KG1 (cell line): ENCODE measurements at regions not wholly inside any gene's neighbourhood (a gene's known extent, or its start where the extent isn't known, plus 50 kb on each side); places are given as distances from the start of the nearest gene placed in this dataset.
"Not testable (repeated sequence)": the region's sequence is repeated elsewhere in the genome, so short reads cannot be mapped to it uniquely, and the experiment has no call there.

Experiments
- DNase-seq: peaks from one replicate; lab custom pipeline; 2025; lab: John Stamatoyannopoulos, UW

DNA sequence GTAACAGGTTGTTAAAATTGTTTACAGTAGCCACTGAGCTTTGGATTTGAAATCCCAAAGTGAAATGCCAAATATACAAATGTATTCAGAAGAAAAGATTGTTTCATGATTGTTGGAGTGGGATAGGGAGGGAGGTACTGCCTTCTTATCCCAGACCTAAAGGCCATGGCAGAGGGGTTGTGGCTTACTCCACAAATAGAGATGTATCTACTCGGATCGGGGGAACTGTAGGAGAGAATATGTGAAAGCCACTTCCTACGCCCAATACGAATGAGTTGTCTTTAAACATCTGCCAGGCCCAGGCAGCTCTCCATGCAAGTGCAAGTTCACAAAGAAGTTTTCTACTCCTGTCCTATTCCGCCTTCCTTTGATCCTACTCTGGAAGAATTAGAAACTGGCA, 150.2 kb upstream of the PRSS12 start:
- DNase-seq: not testable (repeated sequence)

DNA sequence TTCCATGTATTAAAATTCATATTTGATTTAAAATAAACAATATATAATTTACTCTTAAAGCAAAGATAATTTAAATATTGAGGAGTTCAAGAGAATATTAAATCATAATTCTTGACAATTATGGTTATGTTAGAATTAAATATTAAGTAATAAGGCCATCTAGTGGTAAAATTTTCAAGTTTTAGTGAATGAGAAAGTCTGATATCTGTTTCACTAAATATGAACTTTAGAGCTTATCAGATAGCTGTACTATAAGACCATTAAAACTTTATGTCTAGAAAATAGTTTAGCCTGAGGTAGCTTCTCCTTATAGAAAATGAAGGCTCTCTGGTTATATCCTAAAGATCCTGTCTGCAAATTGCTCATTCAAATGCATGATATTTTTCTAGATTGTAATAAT, 152.1 kb upstream of the PRSS12 start:
- DNase-seq: not testable (repeated sequence)

DNA sequence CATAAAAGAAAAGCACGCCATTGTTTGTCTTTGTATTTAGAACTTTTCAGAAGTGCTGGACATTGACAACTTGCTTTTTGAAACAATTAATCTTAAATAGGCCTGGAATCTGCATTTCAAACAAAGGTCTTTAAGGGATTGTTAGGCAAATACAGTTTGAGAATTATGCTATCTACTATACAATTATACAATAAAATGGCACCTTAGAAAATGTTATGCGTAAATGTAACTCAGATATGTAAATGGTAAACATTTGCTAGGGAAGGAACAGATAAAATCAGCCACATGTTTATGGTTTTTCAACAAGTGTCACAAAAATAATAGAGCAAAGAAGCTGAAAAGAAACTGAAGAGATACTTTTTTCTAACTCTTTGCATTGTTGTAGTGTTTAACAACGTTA, 152.7 kb upstream of the PRSS12 start:
- DNase-seq: not testable (repeated sequence)

DNA sequence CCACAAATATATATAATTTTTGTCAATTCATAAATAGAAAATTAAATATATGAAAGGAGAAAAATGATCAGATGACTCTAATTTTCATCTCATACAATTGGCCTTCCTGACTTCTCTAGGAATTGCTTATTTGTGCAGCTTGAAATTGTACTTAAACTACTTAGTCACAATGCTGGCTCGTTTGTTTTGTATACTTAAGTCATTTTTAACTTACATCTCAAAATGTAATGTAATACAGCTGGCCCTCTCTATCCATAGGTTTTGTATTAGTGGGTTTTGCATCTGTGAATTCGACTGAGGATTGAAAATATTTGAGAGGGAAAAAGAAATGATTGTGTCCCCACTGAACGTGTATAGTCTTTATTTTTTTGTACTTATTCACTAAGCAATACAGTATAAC, 160.1 kb upstream of the PRSS12 start:
- DNase-seq: not testable (repeated sequence)

DNA sequence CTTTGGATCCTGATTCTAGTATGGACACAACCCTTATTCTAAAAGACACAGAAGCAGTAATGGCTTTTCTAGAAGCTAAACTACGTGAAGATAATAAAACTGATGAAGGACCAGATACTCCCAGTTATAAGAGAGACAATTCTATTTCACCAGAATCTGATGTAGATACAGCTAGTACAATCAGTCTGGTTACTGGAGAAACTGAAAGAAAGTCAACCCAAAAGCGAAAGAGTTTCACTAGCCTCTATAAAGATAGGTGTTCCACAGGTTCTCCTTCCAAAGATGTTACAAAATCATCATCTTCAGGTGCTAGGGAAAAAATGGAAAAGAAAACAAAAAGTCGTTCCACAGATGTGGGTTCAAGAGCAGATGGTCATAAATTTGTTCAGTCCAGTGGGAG, 161.5 kb upstream of the PRSS12 start:
- DNase-seq: not testable (repeated sequence)

DNA sequence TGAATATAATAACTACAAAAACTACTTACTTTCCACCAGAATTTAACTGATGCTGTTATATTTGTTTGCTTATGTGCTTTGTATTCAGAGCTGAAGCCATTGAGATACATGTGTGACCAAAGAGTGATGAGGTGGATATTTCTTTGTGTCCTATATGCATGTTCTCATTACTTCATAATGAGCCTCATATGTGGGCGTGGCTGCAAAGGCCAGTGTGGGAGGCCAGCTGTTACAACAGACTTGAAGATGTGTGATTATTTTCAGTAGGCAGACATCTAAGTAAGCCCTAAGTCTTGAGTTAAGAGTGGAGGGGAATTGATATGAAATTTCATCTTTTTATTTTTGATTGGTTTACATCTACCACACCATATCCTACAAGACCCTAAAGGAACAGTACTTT, 163.3 kb upstream of the PRSS12 start:
- not testable (repeated sequence) for DNase-seq

DNA sequence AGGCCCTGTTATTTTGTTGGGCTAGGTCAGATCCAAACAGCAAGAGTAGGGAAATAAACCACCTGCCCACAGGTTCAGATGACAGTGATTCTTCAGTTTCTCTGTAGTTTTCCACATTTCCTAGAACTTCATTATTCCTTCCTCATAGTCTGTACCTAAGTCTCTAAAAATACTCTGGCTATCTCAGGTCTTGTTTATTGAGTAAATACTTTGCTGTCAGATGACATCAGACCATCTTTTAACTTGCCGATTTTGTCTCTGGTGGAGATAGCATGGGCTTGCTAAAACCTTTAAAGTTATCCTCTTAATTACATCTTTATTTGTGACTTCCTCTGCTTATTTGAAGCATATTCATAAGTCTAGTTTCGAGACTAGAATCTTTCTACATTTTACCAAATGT, 155.1 kb upstream of the METTL14 start:
- DNase-seq: not testable (repeated sequence)

DNA sequence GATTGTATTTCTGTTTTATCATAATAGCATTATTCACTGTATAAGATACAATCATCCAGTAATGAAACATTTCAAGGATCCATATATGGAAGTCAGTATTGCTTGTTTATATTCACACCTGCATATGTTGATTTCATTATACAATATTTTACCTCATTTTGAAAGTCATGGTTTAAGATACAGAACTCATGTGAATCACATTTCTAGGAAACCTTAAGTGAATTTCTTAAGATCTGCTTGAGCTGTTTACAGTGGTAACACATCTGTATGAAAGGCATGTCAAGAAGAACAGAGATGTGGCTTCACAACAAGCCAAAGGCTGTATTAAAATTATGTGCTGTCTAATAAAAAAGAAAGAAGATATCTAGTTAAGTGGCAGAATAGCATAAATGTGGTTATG, 153.2 kb upstream of the METTL14 start:
- DNase-seq: not testable (repeated sequence)

DNA sequence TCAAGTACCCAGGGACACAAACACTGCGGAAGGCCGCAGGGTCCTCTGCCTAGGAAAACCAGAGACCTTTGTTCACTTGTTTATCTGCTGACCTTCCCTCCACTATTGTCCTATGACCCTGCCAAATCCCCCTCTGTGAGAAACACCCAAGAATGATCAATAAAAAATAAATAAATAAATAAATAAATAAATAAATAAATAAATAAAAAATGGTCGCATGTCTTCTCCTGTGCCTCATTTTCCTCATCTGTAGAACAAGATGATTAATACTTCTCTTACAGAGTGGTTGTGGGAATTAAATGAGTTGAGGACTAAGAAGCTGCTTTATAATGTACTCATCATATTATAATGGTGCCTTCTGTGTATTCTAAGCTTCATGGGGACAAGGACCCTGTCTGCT, 149.4 kb upstream of the METTL14 start:
- DNase-seq: not testable (repeated sequence)

DNA sequence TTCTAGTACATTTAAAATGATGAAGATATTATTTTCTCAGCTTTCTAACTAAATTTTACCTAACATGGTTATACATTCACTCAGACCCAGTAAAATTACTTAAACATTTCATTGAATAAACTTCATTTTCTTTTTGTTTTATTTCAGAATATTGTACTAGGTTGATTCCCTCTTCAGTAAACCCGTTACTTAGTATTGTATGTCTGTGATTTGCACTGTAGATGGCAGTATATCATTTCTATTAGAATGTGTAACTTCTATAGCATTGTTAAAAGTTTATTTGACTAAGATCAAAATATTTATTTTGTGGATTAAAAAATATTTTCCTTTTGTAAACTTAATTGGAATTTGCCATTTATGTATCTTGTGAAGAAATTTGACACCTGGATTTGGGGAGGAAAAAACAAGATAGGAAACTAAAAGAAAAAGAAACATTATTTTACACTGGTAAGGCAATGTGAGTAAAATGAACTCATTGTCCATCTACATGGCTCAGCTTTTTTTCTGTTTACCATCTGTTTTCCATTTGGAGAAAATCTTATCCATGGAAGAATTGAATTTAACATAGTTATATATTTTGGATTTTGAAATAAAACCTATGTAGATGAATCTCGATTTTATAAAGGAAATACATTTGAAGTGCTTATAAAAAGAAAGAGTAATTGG, 145.6 kb upstream of the METTL14 start:
- DNase-seq: not testable (repeated sequence)

DNA sequence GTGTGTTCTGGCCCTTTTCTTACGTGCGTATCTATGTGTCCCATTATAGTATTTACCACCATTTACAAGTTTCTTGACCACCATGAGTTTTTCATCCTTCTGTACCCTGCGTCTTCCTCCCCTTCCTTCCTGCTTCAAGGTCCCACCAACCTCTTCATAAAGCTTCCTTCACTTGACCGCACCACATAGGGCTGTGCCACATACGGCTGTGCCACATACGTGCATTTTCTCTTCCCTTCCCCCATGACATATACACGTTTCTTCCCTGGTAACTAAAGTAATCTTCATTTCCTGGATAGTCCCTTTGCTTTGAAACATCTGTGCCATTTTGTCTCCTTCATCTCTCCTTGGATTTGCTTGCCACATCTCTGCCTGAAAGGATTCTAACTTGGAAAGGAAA, 128.6 kb upstream of the METTL14 start:
- DNase-seq: not testable (repeated sequence)

DNA sequence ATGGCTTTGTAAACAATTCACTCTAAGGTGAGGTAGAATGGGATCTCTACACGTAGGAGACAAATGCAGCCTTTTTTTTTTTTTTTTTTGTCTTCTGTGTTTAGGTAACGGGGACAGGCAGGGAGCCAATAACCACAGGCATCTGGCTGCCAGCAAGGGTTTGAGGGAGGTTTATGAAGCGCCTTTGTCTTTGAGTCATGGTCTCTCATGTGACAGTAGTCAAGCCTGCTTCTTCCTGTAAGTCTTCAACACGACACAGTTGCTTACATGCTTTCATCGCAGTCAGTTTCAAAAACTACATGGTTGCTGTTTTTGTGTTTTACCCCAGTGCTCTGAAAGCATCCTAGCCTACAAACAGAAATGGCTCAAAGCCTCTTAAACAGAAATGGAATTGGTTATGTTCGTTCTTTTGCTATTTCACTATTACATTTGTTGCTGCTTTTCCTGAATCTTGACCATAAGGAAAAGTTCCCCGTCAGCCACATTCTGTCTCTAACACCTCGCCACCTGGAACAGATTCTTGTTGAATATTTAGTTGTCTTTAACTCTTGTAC, 127.8 kb upstream of the METTL14 start:
- no peak for DNase-seq

DNA sequence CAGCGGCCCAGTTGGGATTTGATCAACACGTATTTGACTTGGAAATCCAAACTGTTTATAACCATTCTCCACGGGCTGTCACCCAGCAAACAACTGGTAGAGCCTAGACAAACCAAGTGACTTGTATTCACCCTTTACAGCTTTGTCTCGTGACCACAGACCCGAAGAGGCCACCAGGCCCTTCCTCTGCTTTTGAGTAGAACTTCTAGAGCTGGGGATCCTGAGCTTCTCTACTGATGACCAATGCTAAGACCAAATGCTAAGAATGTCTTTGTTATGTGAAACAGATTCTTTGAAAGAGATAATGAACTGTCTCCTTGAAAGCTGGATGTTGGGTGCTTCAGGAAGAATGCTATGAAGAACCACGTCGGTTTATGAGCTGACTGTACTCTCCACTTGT, 127.0 kb upstream of the METTL14 start:
- DNase-seq: not testable (repeated sequence)

DNA sequence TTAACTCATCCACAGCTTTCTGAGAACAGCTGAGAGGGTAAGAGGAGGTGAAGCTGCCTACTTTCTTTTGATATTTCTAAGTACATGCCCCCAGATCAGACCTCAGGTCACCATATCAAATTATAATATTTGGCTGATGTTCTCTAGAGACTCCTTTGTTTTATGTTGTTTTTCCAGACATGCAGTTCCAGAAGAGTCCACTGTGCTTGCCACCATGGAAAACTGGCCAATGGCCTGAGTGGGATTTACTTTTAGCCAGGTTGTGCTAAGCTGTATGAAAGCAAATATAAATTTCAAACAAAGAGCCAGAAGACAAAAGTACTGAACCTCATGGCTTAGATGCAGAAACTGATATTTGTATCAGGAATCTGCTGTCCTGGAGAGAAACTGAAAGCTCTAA, 123.6 kb upstream of the METTL14 start:
- DNase-seq: not testable (repeated sequence)

DNA sequence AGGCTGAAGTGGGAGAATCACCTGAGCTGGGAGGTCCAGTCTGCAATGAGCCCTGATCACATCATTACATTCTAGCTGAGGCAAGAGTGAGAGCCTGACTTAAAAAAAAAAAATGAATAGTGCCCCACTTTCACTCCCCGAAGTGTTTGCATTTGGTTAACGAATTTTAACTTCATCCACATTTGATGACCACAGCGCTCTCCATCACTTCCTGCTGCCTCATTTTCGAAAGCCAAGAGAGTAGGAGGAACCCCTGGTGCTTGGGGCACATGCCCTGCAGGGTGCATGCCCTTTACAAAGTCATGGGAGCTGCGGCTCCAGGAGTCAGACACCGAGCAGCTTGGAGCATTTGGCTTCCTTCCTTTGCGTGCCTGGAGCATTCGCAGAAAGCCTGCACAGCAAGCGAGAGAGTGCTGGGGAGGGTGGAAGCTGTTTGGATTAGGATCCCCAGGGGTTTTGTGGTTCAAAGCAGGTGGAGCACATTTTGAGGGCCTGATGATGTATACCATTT, 119.1 kb upstream of the METTL14 start:
- not testable (repeated sequence) for DNase-seq

DNA sequence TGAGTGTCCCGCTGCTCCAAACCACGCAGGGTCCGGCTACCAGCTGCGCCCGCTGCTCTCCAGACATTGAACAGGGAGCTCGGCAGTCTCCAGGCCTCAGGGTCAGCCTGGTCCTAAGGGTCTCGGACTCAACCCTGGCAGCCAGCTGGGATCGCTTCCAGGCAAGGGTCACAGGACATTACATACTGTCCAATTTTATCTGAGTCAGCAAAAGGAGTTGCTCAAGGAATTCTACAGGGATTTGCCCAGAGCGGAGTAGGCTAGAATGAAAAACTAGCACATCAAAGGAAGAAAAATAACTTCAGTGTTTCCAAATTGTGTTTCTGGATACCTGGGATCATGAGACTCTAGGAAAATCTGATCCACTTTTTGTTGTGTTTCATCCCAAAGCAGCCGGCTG, 112.2 kb upstream of the METTL14 start:
- DNase-seq: not testable (repeated sequence)

DNA sequence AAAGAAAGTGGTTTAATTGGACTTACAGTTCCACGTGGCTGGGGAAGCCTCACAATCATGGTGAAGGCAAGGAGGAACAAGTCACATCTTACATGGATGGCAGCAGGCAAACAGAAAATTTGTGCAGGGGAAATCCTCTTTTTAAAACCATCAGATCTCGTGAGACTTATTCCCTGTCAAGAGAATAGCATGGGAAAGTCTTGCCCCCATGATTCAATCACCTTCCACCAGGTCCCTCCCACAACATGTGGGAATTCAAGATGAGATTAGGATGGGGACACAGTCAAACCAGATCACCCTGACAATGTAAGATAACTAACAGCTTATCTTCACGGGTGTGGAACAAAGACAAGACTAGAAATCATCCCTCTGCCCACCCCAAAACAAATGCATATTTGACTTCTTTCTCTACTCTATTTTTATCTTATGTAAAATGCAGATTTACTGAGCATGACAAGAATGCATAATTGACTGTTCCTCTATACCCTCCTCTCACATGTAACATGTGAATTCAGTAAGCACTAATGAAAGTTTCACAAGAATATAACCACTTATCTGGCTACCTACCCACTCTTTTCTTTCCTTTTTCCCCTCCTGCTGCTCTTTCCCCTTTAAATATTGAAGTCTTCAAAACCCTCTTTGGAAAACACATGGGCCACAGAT, 110.8 kb upstream of the METTL14 start:
- DNase-seq: not testable (repeated sequence)

DNA sequence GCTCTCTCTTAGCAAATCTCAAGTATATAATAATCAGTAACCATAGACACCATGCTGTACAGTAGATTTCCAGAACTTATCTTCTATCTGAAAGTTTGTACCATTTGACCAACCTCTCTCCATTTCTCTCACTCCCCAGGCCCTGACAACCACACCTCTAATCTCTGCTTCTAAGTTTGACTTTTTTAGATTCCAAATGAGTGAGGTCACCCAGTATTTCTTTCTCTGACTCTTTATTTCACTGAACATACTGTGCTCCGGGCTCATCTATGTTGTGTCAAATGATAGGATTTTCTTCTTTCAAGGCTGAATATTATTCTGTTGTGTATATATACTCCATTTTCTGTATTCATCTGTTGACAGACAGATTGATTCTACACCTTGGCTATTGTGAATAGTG, 110.1 kb upstream of the METTL14 start:
- not testable (repeated sequence) for DNase-seq

DNA sequence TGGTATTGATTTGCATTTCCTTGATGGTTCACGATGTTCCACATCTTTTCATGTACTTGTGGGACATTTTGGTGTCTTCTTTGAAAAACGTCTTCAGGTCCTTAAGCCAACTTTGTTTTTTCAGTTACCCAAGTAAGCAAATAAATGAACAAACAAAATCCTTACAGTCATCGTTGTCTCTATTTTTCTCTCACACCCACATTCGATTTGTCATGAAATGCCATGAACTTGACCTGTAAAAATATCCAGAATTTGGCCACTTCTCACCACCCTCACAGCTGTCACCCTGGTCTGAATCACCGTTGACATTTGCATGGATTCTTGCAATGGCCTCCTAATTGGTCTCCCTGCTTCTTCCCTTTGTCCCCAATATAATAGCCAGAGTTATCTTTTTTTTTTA, 109.5 kb upstream of the METTL14 start:
- DNase-seq: not testable (repeated sequence)

DNA sequence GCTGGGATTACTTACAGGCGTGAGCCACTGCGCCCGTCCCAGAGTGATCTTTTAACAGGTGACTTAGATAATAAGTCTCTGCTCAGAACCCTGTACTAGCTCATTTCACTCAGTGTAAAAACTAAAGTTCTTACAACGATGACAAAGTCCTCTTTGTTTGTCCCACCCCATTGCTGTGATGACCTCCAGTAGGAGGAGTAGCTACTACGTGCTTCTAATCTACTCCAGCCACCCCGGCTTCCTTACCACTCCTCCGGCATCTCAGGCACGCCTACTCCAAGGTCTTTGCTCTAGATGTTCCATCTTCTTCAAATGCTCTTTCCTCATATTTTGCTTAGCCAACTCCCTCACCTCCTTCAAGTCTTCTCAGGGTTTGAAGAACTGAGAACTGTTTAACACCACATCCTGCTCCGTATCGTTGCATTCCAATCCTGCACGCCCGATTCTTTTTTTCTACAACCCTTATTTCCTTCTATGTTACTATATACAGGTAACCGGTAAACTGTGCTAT, 108.4 kb upstream of the METTL14 start:
- not testable (repeated sequence) for DNase-seq

DNA sequence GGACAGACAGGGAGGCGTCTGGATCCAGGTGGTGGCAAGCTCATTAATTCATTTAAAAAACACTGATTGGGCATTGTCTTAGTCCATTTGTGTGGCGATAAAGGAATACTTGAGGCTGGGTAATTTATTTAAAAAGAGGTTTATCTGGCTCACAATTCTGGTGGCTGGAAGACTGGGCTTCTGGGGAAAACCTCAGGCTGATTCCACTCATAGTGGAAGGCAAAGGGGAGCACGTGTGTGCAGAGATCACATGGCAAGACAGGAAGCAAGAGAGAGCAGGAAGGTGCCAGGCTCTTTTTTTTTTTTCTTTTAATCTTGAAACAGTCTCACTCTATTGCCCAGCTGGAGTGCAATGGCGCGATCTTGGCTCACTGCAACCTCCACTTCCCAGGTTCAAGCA, 100.2 kb upstream of the METTL14 start:
- no peak for DNase-seq

DNA sequence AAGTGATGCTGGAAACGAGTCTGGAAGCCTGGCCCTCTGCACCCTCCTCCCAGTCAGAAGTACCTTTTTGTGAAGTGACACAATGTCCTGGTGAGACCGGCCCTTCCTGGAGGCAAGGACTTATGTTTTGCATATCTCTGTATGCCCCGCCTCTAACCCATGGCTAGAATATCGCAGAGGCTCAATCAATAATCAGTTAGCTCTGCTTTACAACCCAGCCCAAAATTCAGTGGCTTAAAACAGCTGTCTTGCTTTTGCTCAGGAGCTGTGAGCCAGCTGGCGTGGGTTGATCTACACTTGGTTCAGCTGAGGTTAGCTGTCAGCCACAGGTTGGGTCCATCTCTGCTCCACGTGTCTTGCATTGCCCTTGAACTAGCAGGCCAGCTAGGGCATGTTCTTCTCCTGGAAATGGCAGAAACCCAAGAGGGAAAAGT, 98.8 kb upstream of the METTL14 start:
- no peak for DNase-seq
